GM06990 (cell line): ENCODE measurements at regions not wholly inside any gene's neighbourhood (a gene's known extent, or its start where the extent isn't known, plus 50 kb on each side); places are given as distances from the start of the nearest gene placed in this dataset.
"Not testable (repeated sequence)": the region's sequence is repeated elsewhere in the genome, so short reads cannot be mapped to it uniquely, and the experiment has no call there.

ENCODE experiments used
- DNase-seq: peaks from one replicate; pipeline ENCODE4 v3.0.0-alpha.2; 2011; ENCODE audit not compliant: insufficient read length; ENCODE audit errors: extremely low read depth
- H3K27me3 ChIP-seq: replicated peaks from 2 replicates; pipeline ENCODE4 v1.6.0; 2011; ENCODE audit warnings: low read length; ENCODE audit not compliant: control insufficient read depth, insufficient read depth
- H3K36me3 ChIP-seq: 2 replicates; pipeline ENCODE4 v1.5.1; 2011; ENCODE audit warnings: low read length; ENCODE audit not compliant: control insufficient read depth, insufficient read depth
- H3K4me3 ChIP-seq: replicated peaks from 2 replicates; pipeline ENCODE4 v1.5.1; 2011; ENCODE audit warnings: low read depth, mild to moderate bottlenecking, control low read depth, low read length
- CTCF ChIP-seq: IDR thresholded peaks from 2 replicates; pipeline ENCODE4 v1.5.1; 2011; ENCODE audit warnings: low read length, control low read depth, mild to moderate bottlenecking, inconsistent platforms; ENCODE audit not compliant: insufficient read depth, poor library complexity, severe bottlenecking

DNA sequence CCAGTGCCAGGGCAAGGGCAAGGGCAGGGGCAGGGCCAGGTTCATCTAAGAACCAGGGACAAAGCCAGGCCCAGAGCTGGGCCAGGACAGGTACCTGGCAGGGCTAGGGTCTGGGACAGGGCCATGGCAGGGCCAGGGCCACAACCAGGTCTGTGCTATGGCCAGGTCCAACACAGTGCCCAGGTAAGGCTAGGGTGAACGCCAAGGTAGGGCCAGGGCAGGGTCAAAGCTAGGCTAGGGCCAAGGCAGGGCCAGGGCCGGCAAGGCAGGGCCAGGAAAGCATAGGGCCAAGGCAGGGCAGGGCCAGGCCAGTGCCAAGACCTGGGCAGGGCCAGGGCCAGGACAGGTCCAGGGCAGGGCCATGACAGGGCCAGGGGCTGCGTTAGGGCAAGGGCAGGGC is 398.7 kb downstream of the GOLGA6L6 start:
- H3K4me3 ChIP-seq, H3K36me3 ChIP-seq, DNase-seq, H3K27me3 ChIP-seq: not testable (repeated sequence)

GRCh38 chr15:20142410-20142809 is 399.2 kb downstream of the GOLGA6L6 start:
- H3K27me3 ChIP-seq, DNase-seq, H3K36me3 ChIP-seq, H3K4me3 ChIP-seq: not testable (repeated sequence)

DNA sequence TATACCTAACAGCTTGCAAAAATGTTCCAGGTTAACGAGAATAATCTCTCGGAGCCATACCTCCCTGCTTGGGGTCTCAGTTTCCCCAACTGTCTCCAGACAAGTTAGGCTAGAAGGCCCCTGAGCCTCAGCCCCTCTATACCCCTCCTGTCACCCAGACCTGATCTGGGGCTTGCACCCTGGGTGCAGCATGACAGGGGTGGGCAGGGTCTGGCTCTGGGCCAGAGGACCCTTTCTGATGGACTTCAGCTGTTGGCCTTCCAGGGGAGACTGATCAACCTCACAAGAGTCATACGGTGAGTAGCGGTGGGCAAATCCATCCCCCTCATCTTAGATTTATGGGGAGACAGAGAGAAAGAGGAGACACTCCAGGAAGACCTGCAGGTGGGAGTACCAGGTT is 416.9 kb downstream of the GOLGA6L6 start:
- not testable (repeated sequence) for H3K36me3 ChIP-seq, H3K4me3 ChIP-seq, DNase-seq, H3K27me3 ChIP-seq

DNA sequence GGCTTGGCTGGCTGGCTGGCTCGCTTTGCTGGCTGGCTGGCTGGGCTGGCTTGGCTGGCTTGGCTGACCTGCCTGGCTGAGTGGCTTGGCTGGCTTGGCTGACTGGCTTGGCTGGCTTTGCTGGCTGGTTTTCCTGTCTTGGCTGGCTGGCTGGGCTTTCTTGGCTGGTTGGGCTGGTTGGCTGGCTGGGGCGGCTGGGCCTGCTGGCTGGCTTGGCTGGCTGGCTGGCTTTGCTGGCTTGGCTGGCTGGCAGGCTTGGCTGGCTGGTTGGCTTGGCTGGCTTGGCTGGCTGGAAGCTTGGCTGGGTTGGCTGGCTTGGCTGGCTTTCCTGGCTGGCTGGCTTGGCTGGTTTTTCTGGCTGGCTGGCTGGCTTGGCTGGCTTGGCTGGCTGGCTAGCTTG is 435.6 kb downstream of the GOLGA6L6 start:
- no peaks in the 10 kb centered on the region for H3K27me3 ChIP-seq
- TF ChIP-seq CTCF = no peak
- no peak overlapping the region for H3K4me3 ChIP-seq
- DNase-seq = no peak
- no peaks in the 10 kb centered on the region for H3K36me3 ChIP-seq

DNA sequence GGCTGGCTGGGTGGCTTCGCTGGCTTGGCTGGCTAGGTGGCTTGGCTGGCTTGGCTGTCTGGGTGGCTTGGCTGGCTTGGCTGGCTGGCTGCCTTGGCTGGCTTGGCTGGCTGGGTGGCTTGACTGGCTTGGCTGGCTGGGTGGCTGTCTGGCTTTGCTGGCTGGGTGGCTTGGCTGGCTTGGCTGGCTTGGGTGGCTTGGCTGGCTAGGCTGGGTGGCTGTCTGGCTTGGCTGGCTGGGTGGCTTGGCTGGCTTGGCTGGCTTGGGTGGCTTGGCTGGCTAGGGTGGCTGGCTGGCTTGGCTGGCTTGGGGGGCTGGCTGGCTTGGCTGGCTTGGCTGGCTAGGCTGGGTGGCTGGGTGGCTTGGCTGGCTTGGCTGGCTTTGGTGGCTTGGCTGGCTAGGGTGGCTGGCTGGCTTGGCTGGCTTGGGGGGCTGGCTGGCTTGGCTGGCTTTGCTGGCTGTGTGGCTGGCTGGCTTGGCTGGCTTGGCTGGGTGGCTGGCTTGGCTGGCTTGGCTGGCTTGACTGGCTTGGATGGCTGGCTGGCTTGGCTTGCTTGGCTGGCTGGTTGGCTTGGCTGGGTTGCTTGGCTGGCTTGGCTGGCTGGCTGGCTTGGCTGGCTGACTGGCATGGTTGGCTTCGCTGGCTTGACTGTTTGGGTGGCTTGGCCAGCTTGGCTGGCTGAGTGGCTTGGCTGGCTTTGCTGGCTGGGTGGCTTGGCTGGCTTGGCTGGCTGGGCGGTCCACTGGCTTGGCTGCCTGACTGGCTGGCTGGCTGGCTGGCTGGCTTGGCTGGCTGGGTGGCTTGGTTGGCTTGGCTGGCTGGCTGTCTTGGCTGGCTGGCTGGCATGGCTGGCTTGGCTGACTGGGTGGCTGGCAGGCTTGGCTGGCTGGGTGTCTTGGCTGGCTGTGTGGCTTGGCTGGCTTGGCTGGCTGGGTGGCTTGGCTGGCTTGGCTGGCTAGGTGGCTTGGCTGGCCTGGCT is 436.3 kb downstream of the GOLGA6L6 start:
- not testable (repeated sequence) for H3K36me3 ChIP-seq, H3K27me3 ChIP-seq, H3K4me3 ChIP-seq, DNase-seq

- not testable (repeated sequence) for H3K27me3 ChIP-seq, DNase-seq, H3K4me3 ChIP-seq, H3K36me3 ChIP-seq
Measured at GRCh38 chr15:20104551-20104950, 437.0 kb downstream of the GOLGA6L6 start.

GRCh38 chr15:20102862-20103261 is 438.7 kb downstream of the GOLGA6L6 start:
- not testable (repeated sequence) for H3K36me3 ChIP-seq, H3K4me3 ChIP-seq, H3K27me3 ChIP-seq, DNase-seq

DNA sequence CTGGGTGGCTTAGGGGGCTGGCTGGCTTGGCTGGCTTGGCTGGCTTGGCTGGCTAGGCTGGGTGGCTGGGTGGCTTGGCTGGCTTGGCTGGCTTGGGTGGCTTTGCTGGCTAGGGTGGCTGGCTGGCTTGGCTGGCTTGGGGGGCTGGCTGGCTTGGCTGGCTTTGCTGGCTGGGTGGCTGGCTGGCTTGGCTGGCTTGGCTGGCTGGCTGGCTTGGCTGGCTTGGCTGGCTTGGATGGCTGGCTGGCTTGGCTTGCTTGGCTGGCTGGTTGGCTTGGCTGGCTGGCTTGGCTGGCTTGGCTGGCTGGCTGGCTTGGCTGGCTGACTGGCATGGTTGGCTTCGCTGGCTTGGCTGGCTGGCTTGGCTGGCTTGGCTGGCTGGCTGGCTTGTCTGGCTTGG is 439.4 kb downstream of the GOLGA6L6 start:
- not testable (repeated sequence) for H3K36me3 ChIP-seq, H3K4me3 ChIP-seq, DNase-seq, H3K27me3 ChIP-seq

DNA sequence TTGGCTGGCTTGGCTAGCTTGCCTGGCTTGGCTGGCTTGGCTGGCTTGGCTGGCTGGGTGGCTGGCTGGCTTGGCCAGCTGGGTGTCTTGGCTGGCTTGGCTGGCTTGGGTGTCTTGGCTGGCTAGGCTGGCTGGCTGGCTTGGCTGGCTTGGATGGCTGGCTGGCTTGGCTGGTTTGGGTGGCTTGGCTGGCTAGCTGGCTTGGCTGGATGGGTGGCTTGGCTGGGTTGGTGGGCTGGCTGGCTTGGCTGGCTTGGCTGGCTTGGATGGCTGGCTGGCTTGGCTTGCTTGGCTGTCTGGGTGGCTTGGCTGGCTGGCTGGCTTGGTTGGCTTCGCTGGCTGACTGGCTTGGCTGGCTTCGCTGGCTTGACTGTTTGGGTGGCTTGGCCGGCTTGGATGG is 440.3 kb downstream of the GOLGA6L6 start:
- H3K4me3 ChIP-seq, DNase-seq, H3K27me3 ChIP-seq, H3K36me3 ChIP-seq: not testable (repeated sequence)

DNA sequence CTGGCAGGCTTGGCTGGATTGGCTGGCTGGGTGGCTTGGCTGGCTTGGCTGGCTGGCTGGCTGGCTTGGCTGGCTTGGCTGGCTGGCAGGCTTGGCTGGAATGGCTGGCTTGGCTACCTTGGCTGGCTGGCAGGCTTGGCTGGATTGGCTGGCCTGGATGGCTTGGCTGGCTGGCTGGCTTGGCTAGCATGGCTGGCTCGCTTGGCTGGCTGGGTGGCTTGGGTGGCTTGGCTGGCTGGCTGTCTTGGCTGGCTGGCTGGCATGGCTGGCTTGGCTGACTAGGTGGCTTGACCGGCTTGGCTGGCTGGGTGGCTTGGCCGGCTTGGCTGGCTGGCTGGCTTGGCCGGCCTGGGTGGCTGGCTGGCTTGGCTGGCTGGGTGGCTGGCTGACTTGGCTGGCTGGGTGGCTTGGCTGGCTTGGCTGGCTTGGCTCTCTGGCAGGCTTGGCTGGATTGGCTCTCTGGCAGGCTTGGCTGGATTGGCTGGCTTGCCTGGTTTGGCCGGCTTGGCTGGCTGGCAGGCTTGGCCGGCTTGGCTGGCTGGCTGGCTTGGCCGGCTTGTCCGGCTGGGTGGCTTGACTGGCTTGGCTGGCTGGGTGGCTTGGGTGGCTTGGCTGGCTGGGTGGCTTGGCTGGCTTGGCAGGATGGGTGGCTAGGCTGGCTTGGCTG is 440.9 kb downstream of the GOLGA6L6 start:
- H3K27me3 ChIP-seq, DNase-seq, H3K36me3 ChIP-seq, H3K4me3 ChIP-seq: not testable (repeated sequence)

DNA sequence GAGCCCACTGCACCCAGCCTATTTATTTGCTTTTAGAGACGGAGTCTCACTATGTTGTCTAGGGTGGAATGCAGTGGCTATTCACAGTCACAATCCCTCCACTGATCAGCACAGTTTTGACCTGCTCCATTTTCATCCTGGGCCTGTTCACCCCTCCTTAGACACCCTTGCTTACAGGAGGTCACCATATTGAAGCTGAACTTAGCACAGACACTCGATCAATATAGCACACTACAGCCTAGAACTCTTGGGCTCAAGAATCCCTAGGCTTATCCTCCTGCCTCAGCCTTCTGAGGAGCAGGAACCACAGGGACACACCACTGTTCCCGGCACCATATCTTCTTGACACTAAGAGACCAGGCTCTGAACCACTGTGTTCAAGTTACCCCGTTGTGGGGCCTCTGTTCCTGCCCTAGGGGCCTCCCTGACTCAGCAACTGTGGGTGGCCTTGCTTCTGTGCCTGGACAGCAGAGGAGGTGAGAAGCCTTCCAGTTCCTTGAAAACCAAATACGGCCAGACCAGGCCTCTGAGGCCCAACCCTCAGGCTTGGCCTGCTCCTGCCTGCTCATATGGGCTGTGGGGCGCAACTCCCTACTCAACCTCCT is 445.8 kb downstream of the GOLGA6L6 start:
- DNase-seq, H3K36me3 ChIP-seq, H3K27me3 ChIP-seq, H3K4me3 ChIP-seq: not testable (repeated sequence)

GRCh38 chr15:20089541-20089940 is 452.1 kb downstream of the GOLGA6L6 start:
- not testable (repeated sequence) for H3K27me3 ChIP-seq, H3K4me3 ChIP-seq, H3K36me3 ChIP-seq, DNase-seq

DNA sequence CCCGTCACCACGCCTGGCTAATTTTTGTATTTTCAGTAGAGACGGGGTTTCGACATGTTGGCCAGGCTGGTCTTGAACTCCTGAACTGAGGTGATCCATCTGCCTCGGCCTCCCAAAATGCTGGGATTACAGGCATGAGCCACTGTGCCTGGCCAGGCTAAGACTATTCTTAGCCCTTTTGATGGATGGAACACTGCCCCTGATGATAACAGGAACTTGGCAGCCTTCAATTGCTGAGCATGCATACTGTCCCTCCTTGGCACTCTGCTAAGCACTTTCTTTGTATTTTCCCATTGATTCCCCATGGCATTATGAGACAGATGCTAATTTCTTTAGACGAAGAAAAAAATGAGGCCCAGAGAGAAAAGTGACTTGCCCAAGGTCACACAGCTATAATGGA is 457.6 kb downstream of the GOLGA6L6 start:
- not testable (repeated sequence) for DNase-seq, H3K4me3 ChIP-seq, H3K27me3 ChIP-seq, H3K36me3 ChIP-seq
